Ishikawa (cell line): ENCODE measurements at regions not wholly inside any gene's neighbourhood (a gene's known extent, or its start where the extent isn't known, plus 50 kb on each side); places are given as distances from the start of the nearest gene placed in this dataset.

Source experiments
- CEBPB ChIP-seq: IDR thresholded peaks from 2 replicates; pipeline ENCODE4 v1.6.1; 2012
- EP300 ChIP-seq: IDR thresholded peaks from 2 replicates; pipeline ENCODE4 v1.6.1; 2012; ENCODE audit warnings: borderline replicate concordance
- TCF12 ChIP-seq: IDR thresholded peaks from 2 replicates; pipeline ENCODE4 v1.6.1; 2012; ENCODE audit warnings: low read depth

GRCh38 chr11:76260296-76260925 is 54.1 kb upstream of the WNT11 start:
- TF ChIP-seq TCF12 (no peak), EP300 (no peak), CEBPB (no peak)
